Karpas-422 (cell line): ENCODE measurements at regions not wholly inside any gene's neighbourhood (a gene's known extent, or its start where the extent isn't known, plus 50 kb on each side); places are given as distances from the start of the nearest gene placed in this dataset.
A peak's percentile ranks its signal among the peaks of the same experiment; 100 is the strongest.

Source experiments
- DNase-seq: peaks from one replicate; pipeline ENCODE4 v3.0.0-alpha.2; 2015
- H2AFZ ChIP-seq: fragments of 200-600 bp; sonication (generic); 2 replicates; pipeline ENCODE4 v1.6.1; 2014; ENCODE audit warnings: antibody characterized with exemption, low read length, mixed read lengths
- H3K27ac ChIP-seq: fragments of 200-600 bp; sonication (generic); 2 replicates; pipeline ENCODE4 v1.5.1; 2014; ENCODE audit warnings: mild to moderate bottlenecking, low read length, moderate library complexity
- H3K27me3 ChIP-seq: fragments of 200-600 bp; sonication (generic); 2 replicates; pipeline ENCODE4 v1.6.1; 2014; ENCODE audit warnings: low read length, mixed read lengths
- H3K36me3 ChIP-seq: fragments of 200-600 bp; sonication (generic); 2 replicates; pipeline ENCODE4 v1.6.1; 2014; ENCODE audit warnings: low read length, mixed read lengths; ENCODE audit not compliant: insufficient read depth
- H3K4me1 ChIP-seq: fragments of 200-600 bp; sonication (generic); 2 replicates; pipeline ENCODE4 v1.6.1; 2014; ENCODE audit warnings: mild to moderate bottlenecking, low read length, mixed read lengths
- H3K4me2 ChIP-seq: fragments of 200-600 bp; sonication (generic); 2 replicates; pipeline ENCODE4 v1.6.1; 2014; ENCODE audit warnings: low read length, low read depth, mild to moderate bottlenecking; ENCODE audit not compliant: poor library complexity, severe bottlenecking
- H3K4me3 ChIP-seq: fragments of 200-600 bp; sonication (generic); 2 replicates; pipeline ENCODE4 v1.5.1; 2014; ENCODE audit warnings: mild to moderate bottlenecking, antibody characterized with exemption, low read length, mixed read lengths
- H3K79me2 ChIP-seq: fragments of 200-600 bp; sonication (generic); 2 replicates; pipeline ENCODE4 v1.6.1; 2014; ENCODE audit warnings: mild to moderate bottlenecking, low read length, mixed read lengths
- H3K9ac ChIP-seq: fragments of 200-600 bp; sonication (generic); 2 replicates; pipeline ENCODE4 v1.6.0; 2014; ENCODE audit warnings: low read length
- H3K9me2 ChIP-seq: fragments of 200-600 bp; sonication (generic), shearing (Covaris generic); replicated peaks from 2 replicates; pipeline ENCODE4 v1.6.0; 2014; ENCODE audit warnings: mild to moderate bottlenecking, low read length, moderate library complexity; ENCODE audit not compliant: insufficient read depth
- H3K9me3 ChIP-seq: fragments of 300-700, 200-600 bp; sonication (generic); 2 replicates; pipeline ENCODE4 v1.6.1; 2014; ENCODE audit warnings: low read length, mixed read lengths
- H4K20me1 ChIP-seq: fragments of 200-600 bp; sonication (generic); 2 replicates; pipeline ENCODE4 v1.6.1; 2014; ENCODE audit warnings: mild to moderate bottlenecking, antibody characterized with exemption, low read length, low read depth; ENCODE audit not compliant: insufficient read depth

DNA sequence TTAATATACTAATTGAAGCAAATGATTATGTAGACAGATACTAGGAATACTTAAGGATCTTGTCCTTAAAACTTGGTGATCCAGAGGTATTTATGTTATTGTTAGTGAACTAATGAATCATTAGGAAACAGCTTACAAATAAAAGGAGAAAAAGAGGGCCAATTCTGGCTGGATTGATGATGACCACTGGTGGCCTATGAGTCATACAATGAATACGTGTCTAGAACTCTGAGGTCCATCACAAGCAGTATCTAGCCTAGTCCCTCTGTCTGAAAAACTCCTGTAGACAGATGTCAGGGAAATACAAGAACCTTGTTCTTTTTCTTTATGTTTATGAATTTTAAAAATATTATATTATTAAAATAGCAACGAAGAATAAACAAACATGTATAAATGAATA is 51.7 kb upstream of the RTL1 start:
- no peaks in the 10 kb centered on the region for H3K9me3 ChIP-seq

GRCh38 chr14:100962494-100962893 is 59.0 kb upstream of the RTL1 start:
- H3K4me3 ChIP-seq: no peak overlapping the region
- H3K27me3 ChIP-seq: peaks cover 3% of the 10 kb centered on the region; the same call in 1 of the 2 replicates
- H3K4me2 ChIP-seq: no peak overlapping the region
- no peak overlapping the region for H3K9ac ChIP-seq
- no peak for DNase-seq
- no peaks in the 10 kb centered on the region for H3K9me2 ChIP-seq
- no peak overlapping the region for H2AFZ ChIP-seq
- no peaks in the 10 kb centered on the region for H4K20me1 ChIP-seq
- H3K9me3 ChIP-seq: no peaks in the 10 kb centered on the region
- H3K79me2 ChIP-seq: no peaks in the 10 kb centered on the region
- no peaks in the 10 kb centered on the region for H3K36me3 ChIP-seq
- no peak overlapping the region for H3K27ac ChIP-seq
- no peaks in the 10 kb centered on the region for H3K4me1 ChIP-seq

More for the DNA sequence above, 51.7 kb upstream of the RTL1 start:
- Histone ChIP-seq H3K4me1 (no peaks in the 10 kb centered on the region), H3K27me3 (no peaks in the 10 kb centered on the region), H3K4me3 (no peak overlapping the region), H3K9ac (no peak overlapping the region), H3K79me2 (no peaks in the 10 kb centered on the region), H3K4me2 (no peak overlapping the region), H3K36me3 (no peaks in the 10 kb centered on the region), H3K27ac (no peak overlapping the region), H4K20me1 (no peaks in the 10 kb centered on the region), H3K9me2 (no peaks in the 10 kb centered on the region; the same call in 1 of the 2 replicates), H2AFZ (no peak overlapping the region)
- no peak for DNase-seq

GRCh38 chr14:100965296-100965695 is 61.8 kb upstream of the RTL1 start:
- no peaks in the 10 kb centered on the region for H4K20me1 ChIP-seq
- H3K79me2 ChIP-seq: no peaks in the 10 kb centered on the region
- no peak overlapping the region for H3K4me2 ChIP-seq
- no peak overlapping the region for H2AFZ ChIP-seq
- H3K9ac ChIP-seq: no peak overlapping the region
- H3K27ac ChIP-seq: no peak overlapping the region
- no peaks in the 10 kb centered on the region for H3K9me3 ChIP-seq
- H3K4me1 ChIP-seq: no peaks in the 10 kb centered on the region
- peaks cover 3% of the 10 kb centered on the region; the same call in 1 of the 2 replicates for H3K27me3 ChIP-seq
- H3K4me3 ChIP-seq: no peak overlapping the region
- no peaks in the 10 kb centered on the region for H3K36me3 ChIP-seq
- H3K9me2 ChIP-seq: no peaks in the 10 kb centered on the region
- DNase-seq: no peak

DNA sequence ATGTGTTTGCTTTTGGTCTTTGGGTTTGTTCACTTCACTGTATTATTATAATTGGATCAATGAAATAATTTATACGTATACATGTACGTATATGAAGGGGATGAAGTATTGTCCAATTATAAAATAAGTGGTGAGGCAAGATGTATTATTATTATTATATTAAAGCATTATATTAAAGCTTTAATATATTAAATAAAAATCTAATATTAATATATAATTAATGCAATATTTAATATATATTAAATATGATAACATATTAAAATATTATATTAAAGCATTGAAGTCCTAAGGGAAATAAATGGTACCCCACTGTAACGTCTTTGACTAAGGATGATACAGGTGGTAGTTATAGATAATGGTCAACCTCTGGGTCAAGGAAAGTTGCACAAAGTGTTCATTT is 63.7 kb upstream of the RTL1 start:
- H2AFZ ChIP-seq: no peak overlapping the region
- H3K4me1 ChIP-seq: no peaks in the 10 kb centered on the region
- DNase-seq: no peak
- H3K36me3 ChIP-seq: no peaks in the 10 kb centered on the region
- no peak overlapping the region for H3K4me2 ChIP-seq
- no peaks in the 10 kb centered on the region for H3K9me2 ChIP-seq
- no peaks in the 10 kb centered on the region for H3K9me3 ChIP-seq
- peaks cover 3% of the 10 kb centered on the region; the same call in 1 of the 2 replicates for H3K27me3 ChIP-seq
- no peaks in the 10 kb centered on the region for H4K20me1 ChIP-seq
- H3K27ac ChIP-seq: no peak overlapping the region
- H3K9ac ChIP-seq: no peak overlapping the region
- no peak overlapping the region for H3K4me3 ChIP-seq
- no peaks in the 10 kb centered on the region for H3K79me2 ChIP-seq

DNA sequence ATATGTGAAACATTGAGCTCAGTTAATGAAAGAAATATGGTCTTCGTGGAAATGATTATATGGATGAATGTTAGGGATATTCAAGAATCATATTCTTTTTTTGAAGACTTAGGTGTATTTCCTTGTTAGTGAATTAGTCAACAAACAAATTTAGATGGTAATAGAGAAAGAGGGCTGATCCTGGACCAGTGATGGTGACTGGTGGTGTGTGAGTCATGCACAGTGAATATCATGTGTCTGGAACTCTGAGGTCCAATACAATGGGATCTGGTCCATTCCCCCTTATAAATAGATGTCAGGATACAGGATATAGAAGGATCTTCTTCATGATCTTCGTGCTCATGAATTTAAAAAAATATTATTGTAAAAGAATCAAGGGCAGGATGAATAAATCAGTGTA is 64.4 kb upstream of the RTL1 start:
- H4K20me1 ChIP-seq: no peaks in the 10 kb centered on the region
- H3K4me3 ChIP-seq: no peak overlapping the region
- H3K79me2 ChIP-seq: no peaks in the 10 kb centered on the region
- H3K9ac ChIP-seq: no peak overlapping the region
- H2AFZ ChIP-seq: no peak overlapping the region
- H3K27ac ChIP-seq: no peak overlapping the region
- no peaks in the 10 kb centered on the region for H3K4me1 ChIP-seq
- no peak overlapping the region for H3K4me2 ChIP-seq
- H3K27me3 ChIP-seq: peaks cover 3% of the 10 kb centered on the region; the same call in 1 of the 2 replicates
- H3K9me2 ChIP-seq: no peaks in the 10 kb centered on the region
- H3K36me3 ChIP-seq: no peaks in the 10 kb centered on the region
- H3K9me3 ChIP-seq: no peaks in the 10 kb centered on the region
- peak; percentile 14 for DNase-seq

- Histone ChIP-seq H3K79me2 (no peaks in the 10 kb centered on the region), H3K36me3 (no peaks in the 10 kb centered on the region), H3K4me1 (no peaks in the 10 kb centered on the region), H3K9me3 (no peaks in the 10 kb centered on the region), H2AFZ (no peak overlapping the region), H3K4me2 (no peak overlapping the region), H4K20me1 (no peaks in the 10 kb centered on the region), H3K9me2 (peaks cover 7% of the 10 kb centered on the region; the same call in 1 of the 2 replicates), H3K4me3 (no peak overlapping the region), H3K27ac (no peak overlapping the region), H3K27me3 (no peaks in the 10 kb centered on the region), H3K9ac (no peak overlapping the region)
- no peak for DNase-seq
These were observed 68.8 kb upstream of the RTL1 start for GRCh38 chr14:100972118-100972897.

- no peak overlapping the region for H3K4me2 ChIP-seq
- no peaks in the 10 kb centered on the region for H4K20me1 ChIP-seq
- no peak overlapping the region for H2AFZ ChIP-seq
- DNase-seq: no peak
- no peaks in the 10 kb centered on the region for H3K36me3 ChIP-seq
- peaks cover 7% of the 10 kb centered on the region; the same call in 1 of the 2 replicates for H3K9me2 ChIP-seq
- H3K27me3 ChIP-seq: no peaks in the 10 kb centered on the region
- H3K27ac ChIP-seq: no peak overlapping the region
- no peak overlapping the region for H3K4me3 ChIP-seq
- no peaks in the 10 kb centered on the region for H3K9me3 ChIP-seq
- no peak overlapping the region for H3K9ac ChIP-seq
- H3K79me2 ChIP-seq: no peaks in the 10 kb centered on the region
- no peaks in the 10 kb centered on the region for H3K4me1 ChIP-seq
These were observed 72.1 kb upstream of the RTL1 start for GRCh38 chr14:100975671-100976070.

GRCh38 chr14:100979079-100979478 is 75.6 kb upstream of the RTL1 start:
- Histone ChIP-seq H3K36me3 (no peaks in the 10 kb centered on the region), H3K27ac (no peak overlapping the region), H3K9me3 (no peaks in the 10 kb centered on the region), H3K4me3 (no peak overlapping the region), H3K9ac (no peak overlapping the region), H4K20me1 (no peaks in the 10 kb centered on the region), H3K4me2 (no peak overlapping the region), H3K4me1 (no peaks in the 10 kb centered on the region), H2AFZ (no peak overlapping the region), H3K79me2 (no peaks in the 10 kb centered on the region), H3K9me2 (peaks cover 7% of the 10 kb centered on the region; the same call in 1 of the 2 replicates), H3K27me3 (no peaks in the 10 kb centered on the region)
- DNase-seq: no peak
